ENCODE measurements at regions not wholly inside any gene's neighbourhood (a gene's known extent, or its start where the extent isn't known, plus 50 kb on each side); places are given as distances from the start of the nearest gene placed in this dataset.
"Not testable (repeated sequence)": the region's sequence is repeated elsewhere in the genome, so short reads cannot be mapped to it uniquely, and the experiment has no call there.

GRCh38 chr12:38118632-38119031 lies 197.9 kb upstream of the ALG10B start:
- no peaks in the 10 kb centered on the region for H3K4me1 ChIP-seq (ENCODE audit: control insufficient read depth, low read depth, low read length)
- H3K36me3 ChIP-seq (ENCODE audit: control insufficient read depth, low read depth, low read length), result no peaks in the 10 kb centered on the region
- no peak overlapping the region for H3K4me3 ChIP-seq (ENCODE audit: low read length)
- H3K27ac ChIP-seq (ENCODE audit: low read length), result no peak overlapping the region
- peaks cover 68% of the 10 kb centered on the region for H3K9me3 ChIP-seq (ENCODE audit: control insufficient read depth, low read depth, low read length)
- no peak overlapping the region for H3K9ac ChIP-seq (ENCODE audit: low read length)
- H3K27me3 ChIP-seq (ENCODE audit: control insufficient read depth, insufficient read depth, low read length), result no peaks in the 10 kb centered on the region

DNA sequence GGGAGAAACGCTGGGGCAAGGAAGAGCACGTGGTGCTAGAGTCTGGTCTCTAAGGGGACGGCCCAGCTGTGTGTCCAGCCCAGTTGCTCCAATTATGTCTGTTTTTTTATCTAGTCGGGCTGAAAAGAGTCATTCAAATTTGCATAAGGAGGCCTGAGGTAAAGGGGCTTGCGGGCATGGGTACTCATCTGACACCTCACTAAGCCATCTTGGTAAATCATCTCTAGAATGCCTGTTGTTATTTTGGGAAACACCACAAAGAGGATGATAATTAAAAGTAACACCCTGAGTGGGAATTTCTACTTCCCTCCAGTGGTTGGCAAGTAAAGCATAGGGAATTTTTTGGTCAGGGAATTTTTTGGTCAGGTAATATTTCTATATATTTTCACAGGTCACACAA lies 196.1 kb upstream of the ALG10B start:
- H3K27ac ChIP-seq (ENCODE audit: low read length), result no peak overlapping the region
- H3K9ac ChIP-seq (ENCODE audit: low read length), result no peak overlapping the region
- no peaks in the 10 kb centered on the region for H3K27me3 ChIP-seq (ENCODE audit: control insufficient read depth, insufficient read depth, low read length)
- H3K36me3 ChIP-seq (ENCODE audit: control insufficient read depth, low read depth, low read length), result no peaks in the 10 kb centered on the region
- peaks cover 72% of the 10 kb centered on the region for H3K9me3 ChIP-seq (ENCODE audit: control insufficient read depth, low read depth, low read length)
- H3K4me1 ChIP-seq (ENCODE audit: control insufficient read depth, low read depth, low read length), result no peaks in the 10 kb centered on the region
- H3K4me3 ChIP-seq (ENCODE audit: low read length), result no peak overlapping the region

DNA sequence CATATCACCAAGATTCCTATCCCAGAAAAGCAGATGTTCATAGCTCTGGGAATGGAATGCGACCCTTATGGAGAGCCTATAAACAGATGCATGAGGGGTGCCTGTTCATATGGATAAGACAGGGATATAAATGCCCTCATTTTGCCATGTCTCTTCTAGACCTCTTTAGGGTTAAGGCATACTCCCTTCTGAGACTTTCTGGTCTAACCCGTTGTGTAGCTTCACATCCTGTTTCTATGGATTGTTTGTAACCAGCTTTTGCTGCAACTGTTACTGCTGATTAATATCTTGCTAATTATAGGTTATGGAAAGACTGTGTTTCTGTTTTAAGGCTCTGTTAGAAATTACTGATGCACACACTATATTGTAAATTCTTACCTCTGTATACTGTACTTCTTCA lies 193.5 kb upstream of the ALG10B start:
- H3K4me1 ChIP-seq (ENCODE audit: control insufficient read depth, low read depth, low read length); H3K27me3 ChIP-seq (ENCODE audit: control insufficient read depth, insufficient read depth, low read length); H3K36me3 ChIP-seq (ENCODE audit: control insufficient read depth, low read depth, low read length); H3K4me3 ChIP-seq (ENCODE audit: low read length); H3K9ac ChIP-seq (ENCODE audit: low read length); H3K27ac ChIP-seq (ENCODE audit: low read length): not testable (repeated sequence)
- peaks cover 67% of the 10 kb centered on the region for H3K9me3 ChIP-seq (ENCODE audit: control insufficient read depth, low read depth, low read length)

GRCh38 chr12:38123566-38124246 lies 192.9 kb upstream of the ALG10B start:
- no peak overlapping the region for H3K4me3 ChIP-seq (ENCODE audit: low read length)
- no peaks in the 10 kb centered on the region for H3K36me3 ChIP-seq (ENCODE audit: control insufficient read depth, low read depth, low read length)
- H3K9me3 ChIP-seq (ENCODE audit: control insufficient read depth, low read depth, low read length), result peaks cover 61% of the 10 kb centered on the region
- no peaks in the 10 kb centered on the region for H3K27me3 ChIP-seq (ENCODE audit: control insufficient read depth, insufficient read depth, low read length)
- H3K9ac ChIP-seq (ENCODE audit: low read length), result no peak overlapping the region
- H3K4me1 ChIP-seq (ENCODE audit: control insufficient read depth, low read depth, low read length), result no peaks in the 10 kb centered on the region
- H3K27ac ChIP-seq (ENCODE audit: low read length), result no peak overlapping the region

DNA sequence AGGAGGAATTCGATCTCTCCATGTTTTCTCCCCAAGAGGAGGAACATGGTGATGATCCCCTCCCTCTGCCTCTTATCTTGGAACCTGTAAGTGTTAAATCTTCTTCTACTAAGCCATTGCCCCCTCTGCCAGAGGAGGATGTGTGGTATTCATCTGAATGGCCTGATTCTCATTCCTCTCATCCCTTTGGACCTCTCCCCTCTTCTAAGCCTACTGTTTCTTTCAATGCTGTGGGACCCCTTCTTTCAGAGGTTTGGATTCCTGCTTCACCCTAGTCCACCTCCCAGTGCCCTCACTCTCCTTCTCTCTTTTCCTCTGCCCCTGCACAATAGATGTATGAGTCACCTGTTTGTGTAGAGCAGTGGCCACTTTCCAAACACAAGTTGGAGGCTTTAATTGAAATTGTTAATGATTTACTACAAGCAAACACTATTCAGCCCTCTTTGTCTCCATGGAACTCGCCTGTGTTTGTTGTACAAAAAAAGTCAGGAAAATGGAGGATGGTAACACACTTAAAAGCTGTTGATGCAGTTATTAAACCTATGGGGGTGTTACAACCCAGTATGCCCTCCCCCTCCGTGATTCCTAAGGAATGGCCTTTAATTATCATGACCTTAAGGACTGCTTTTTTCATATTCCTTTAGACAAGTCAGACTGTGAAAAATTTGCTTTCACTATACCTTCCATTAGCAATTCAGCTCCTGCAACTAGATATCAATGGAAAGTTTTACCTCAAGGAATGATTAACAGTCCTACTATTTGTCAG lies 192.1 kb upstream of the ALG10B start:
- H3K27me3 ChIP-seq (ENCODE audit: control insufficient read depth, insufficient read depth, low read length), result no peaks in the 10 kb centered on the region
- no peak overlapping the region for H3K9ac ChIP-seq (ENCODE audit: low read length)
- H3K27ac ChIP-seq (ENCODE audit: low read length), result no peak overlapping the region
- no peak overlapping the region for H3K4me3 ChIP-seq (ENCODE audit: low read length)
- peaks cover 61% of the 10 kb centered on the region for H3K9me3 ChIP-seq (ENCODE audit: control insufficient read depth, low read depth, low read length)
- no peaks in the 10 kb centered on the region for H3K4me1 ChIP-seq (ENCODE audit: control insufficient read depth, low read depth, low read length)
- H3K36me3 ChIP-seq (ENCODE audit: control insufficient read depth, low read depth, low read length), result no peaks in the 10 kb centered on the region

DNA sequence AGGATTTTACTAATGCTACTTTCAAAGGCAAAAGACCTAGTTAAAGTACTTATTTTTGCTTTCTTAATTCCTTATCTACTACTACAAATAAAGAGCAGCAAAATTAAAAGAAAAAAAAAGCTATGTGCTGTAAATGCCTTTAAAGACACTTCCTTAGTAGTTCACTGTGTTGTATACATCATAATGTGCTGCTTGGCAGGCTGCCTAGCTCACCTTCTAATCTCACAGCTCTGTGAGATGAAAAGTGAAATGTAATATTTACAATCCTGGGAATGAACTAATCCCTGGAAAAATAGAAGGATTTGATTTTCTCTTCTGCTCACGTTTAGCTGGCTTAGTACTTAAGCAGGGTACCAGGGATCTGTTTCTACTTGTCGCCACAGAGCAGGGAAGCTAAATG lies 184.4 kb upstream of the ALG10B start:
- H3K9me3 ChIP-seq (ENCODE audit: control insufficient read depth, low read depth, low read length), result peaks cover 68% of the 10 kb centered on the region
- no peaks in the 10 kb centered on the region for H3K27me3 ChIP-seq (ENCODE audit: control insufficient read depth, insufficient read depth, low read length)
- no peak overlapping the region for H3K27ac ChIP-seq (ENCODE audit: low read length)
- no peak overlapping the region for H3K9ac ChIP-seq (ENCODE audit: low read length)
- no peak overlapping the region for H3K4me3 ChIP-seq (ENCODE audit: low read length)
- no peaks in the 10 kb centered on the region for H3K36me3 ChIP-seq (ENCODE audit: control insufficient read depth, low read depth, low read length)
- no peaks in the 10 kb centered on the region for H3K4me1 ChIP-seq (ENCODE audit: control insufficient read depth, low read depth, low read length)

GRCh38 chr12:38137287-38137686 lies 179.3 kb upstream of the ALG10B start:
- no peaks in the 10 kb centered on the region for H3K27me3 ChIP-seq (ENCODE audit: control insufficient read depth, insufficient read depth, low read length)
- peaks cover 56% of the 10 kb centered on the region for H3K9me3 ChIP-seq (ENCODE audit: control insufficient read depth, low read depth, low read length)
- no peaks in the 10 kb centered on the region for H3K4me1 ChIP-seq (ENCODE audit: control insufficient read depth, low read depth, low read length)
- H3K36me3 ChIP-seq (ENCODE audit: control insufficient read depth, low read depth, low read length), result no peaks in the 10 kb centered on the region
- no peak overlapping the region for H3K9ac ChIP-seq (ENCODE audit: low read length)
- no peak overlapping the region for H3K27ac ChIP-seq (ENCODE audit: low read length)
- H3K4me3 ChIP-seq (ENCODE audit: low read length), result no peak overlapping the region

GRCh38 chr12:38137716-38138115 lies 178.9 kb upstream of the ALG10B start:
- Histone ChIP-seq H3K9ac (ENCODE audit: low read length) (no peak overlapping the region), H3K9me3 (ENCODE audit: control insufficient read depth, low read depth, low read length) (peaks cover 54% of the 10 kb centered on the region), H3K36me3 (ENCODE audit: control insufficient read depth, low read depth, low read length) (no peaks in the 10 kb centered on the region), H3K27me3 (ENCODE audit: control insufficient read depth, insufficient read depth, low read length) (no peaks in the 10 kb centered on the region), H3K27ac (ENCODE audit: low read length) (no peak overlapping the region), H3K4me3 (ENCODE audit: low read length) (no peak overlapping the region), H3K4me1 (ENCODE audit: control insufficient read depth, low read depth, low read length) (no peaks in the 10 kb centered on the region)

DNA sequence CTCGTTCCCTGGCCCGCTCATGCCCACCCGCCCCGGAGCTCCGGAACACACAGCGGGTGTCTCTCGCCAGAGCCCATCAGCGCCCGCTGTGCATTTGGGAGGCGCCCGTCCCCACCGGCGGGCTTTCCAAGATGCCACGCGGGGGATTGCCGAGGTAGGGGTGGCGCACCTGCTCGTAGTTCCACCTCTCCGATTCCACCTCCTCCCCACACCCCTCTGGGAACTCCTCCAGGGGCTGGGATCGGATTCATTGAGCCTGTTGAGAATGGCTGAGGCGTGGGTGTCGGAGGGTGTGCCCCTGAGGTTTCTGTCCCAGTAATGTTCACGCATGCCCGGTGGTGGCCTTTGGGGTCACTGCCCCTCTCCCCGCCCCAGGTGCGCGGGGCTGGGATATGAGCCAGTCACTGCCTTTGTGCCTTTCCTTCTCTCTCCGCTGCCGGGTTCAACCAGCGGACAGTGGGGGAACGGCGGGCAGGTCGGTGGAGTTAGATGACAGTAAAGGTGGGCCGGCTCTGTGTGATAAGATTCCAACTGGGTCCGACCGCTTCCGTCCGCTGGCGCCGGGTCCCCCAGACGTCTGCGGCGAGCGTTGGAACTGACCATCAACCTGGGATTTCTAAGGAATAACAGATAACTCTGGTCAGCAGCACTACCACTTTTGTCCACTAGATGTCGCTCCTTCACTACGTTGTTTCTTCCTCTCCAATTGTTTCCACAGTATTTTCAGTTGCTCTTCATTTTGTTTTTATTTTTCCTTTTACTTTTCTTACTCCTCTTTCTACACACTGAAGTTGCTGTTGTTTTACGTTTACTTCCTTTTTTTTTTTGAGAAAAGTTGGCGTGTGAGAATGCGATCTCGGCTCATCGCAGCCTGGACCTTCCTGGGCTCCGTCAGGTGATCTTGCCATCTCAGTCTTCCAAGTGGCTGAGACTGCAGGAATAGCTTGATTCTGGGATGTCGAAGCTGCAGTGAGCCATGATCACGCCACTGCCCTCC lies 178.1 kb upstream of the ALG10B start:
- no peak overlapping the region for H3K4me3 ChIP-seq (ENCODE audit: low read length)
- no peaks in the 10 kb centered on the region for H3K36me3 ChIP-seq (ENCODE audit: control insufficient read depth, low read depth, low read length)
- H3K27ac ChIP-seq (ENCODE audit: low read length), result no peak overlapping the region
- no peaks in the 10 kb centered on the region for H3K4me1 ChIP-seq (ENCODE audit: control insufficient read depth, low read depth, low read length)
- no peak overlapping the region for H3K9ac ChIP-seq (ENCODE audit: low read length)
- no peaks in the 10 kb centered on the region for H3K27me3 ChIP-seq (ENCODE audit: control insufficient read depth, insufficient read depth, low read length)
- peaks cover 58% of the 10 kb centered on the region for H3K9me3 ChIP-seq (ENCODE audit: control insufficient read depth, low read depth, low read length)

- Histone ChIP-seq H3K4me3 (ENCODE audit: low read length) (no peak overlapping the region), H3K9me3 (ENCODE audit: control insufficient read depth, low read depth, low read length) (peaks cover 54% of the 10 kb centered on the region), H3K27me3 (ENCODE audit: control insufficient read depth, insufficient read depth, low read length) (no peaks in the 10 kb centered on the region), H3K27ac (ENCODE audit: low read length) (no peak overlapping the region), H3K4me1 (ENCODE audit: control insufficient read depth, low read depth, low read length) (no peaks in the 10 kb centered on the region), H3K9ac (ENCODE audit: low read length) (no peak overlapping the region), H3K36me3 (ENCODE audit: control insufficient read depth, low read depth, low read length) (no peaks in the 10 kb centered on the region)
These were observed 177.1 kb upstream of the ALG10B start for GRCh38 chr12:38139456-38139855.

DNA sequence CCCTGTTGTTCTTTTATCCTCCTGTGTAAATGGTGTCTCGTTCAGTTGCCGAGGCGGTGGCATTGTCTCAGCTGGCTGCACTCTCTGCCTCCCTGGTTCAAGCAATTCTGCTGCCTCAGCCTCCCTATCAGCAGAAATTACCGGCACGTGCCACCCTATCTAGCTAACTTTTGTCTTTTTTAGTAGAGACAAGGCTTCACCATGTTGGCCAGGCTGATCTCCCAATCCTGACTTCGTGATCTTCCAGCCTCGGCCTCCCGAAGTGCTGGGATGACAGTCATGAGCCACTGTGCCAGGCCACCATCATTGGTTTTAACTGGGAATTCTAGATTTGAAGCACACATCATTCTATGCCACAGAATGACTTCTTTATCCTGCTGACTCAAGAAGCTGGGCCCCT lies 175.3 kb upstream of the ALG10B start:
- no peaks in the 10 kb centered on the region for H3K27me3 ChIP-seq (ENCODE audit: control insufficient read depth, insufficient read depth, low read length)
- H3K4me1 ChIP-seq (ENCODE audit: control insufficient read depth, low read depth, low read length), result no peaks in the 10 kb centered on the region
- H3K36me3 ChIP-seq (ENCODE audit: control insufficient read depth, low read depth, low read length), result no peaks in the 10 kb centered on the region
- peaks cover 44% of the 10 kb centered on the region for H3K9me3 ChIP-seq (ENCODE audit: control insufficient read depth, low read depth, low read length)
- H3K27ac ChIP-seq (ENCODE audit: low read length), result no peak overlapping the region
- no peak overlapping the region for H3K9ac ChIP-seq (ENCODE audit: low read length)
- H3K4me3 ChIP-seq (ENCODE audit: low read length), result no peak overlapping the region
